H9 (cell line): ENCODE measurements at regions not wholly inside any gene's neighbourhood (a gene's known extent, or its start where the extent isn't known, plus 50 kb on each side); places are given as distances from the start of the nearest gene placed in this dataset.

Experiments
- DNase-seq: peaks from one replicate; pipeline ENCODE4 v3.0.0-alpha.2; 2017
- H2AFZ ChIP-seq: one replicate; pipeline ENCODE4 v1.6.1; 2013; ENCODE audit warnings: mild to moderate bottlenecking, low read length, control low read depth, moderate library complexity
- H2AK5ac ChIP-seq: 2 replicates; pipeline ENCODE4 v1.6.1; 2013; ENCODE audit warnings: low read length, control low read depth, mixed read lengths; ENCODE audit not compliant: insufficient read length
- H2BK120ac ChIP-seq: one replicate; pipeline ENCODE4 v1.6.1; 2013; ENCODE audit warnings: low read depth, mild to moderate bottlenecking, low read length, control low read depth, inconsistent platforms; ENCODE audit not compliant: poor library complexity, severe bottlenecking
- H2BK12ac ChIP-seq: 2 replicates; pipeline ENCODE4 v1.6.1; 2013; ENCODE audit warnings: low read length, control low read depth, mixed read lengths, low read depth; ENCODE audit not compliant: insufficient read length
- H2BK15ac ChIP-seq: 2 replicates; pipeline ENCODE4 v1.6.1; 2013; ENCODE audit warnings: low read depth, low read length, control low read depth
- H2BK20ac ChIP-seq: one replicate; pipeline ENCODE4 v1.6.1; 2013; ENCODE audit warnings: low read depth, mild to moderate bottlenecking, low read length, control low read depth, inconsistent platforms; ENCODE audit not compliant: poor library complexity, severe bottlenecking
- H2BK5ac ChIP-seq: 2 replicates; pipeline ENCODE4 v1.6.1; 2013; ENCODE audit warnings: low read length, control low read depth, mixed read lengths; ENCODE audit not compliant: insufficient read length
- H3K14ac ChIP-seq: 2 replicates; pipeline ENCODE4 v1.6.1; 2013; ENCODE audit warnings: low read length, control low read depth; ENCODE audit not compliant: insufficient read depth
- H3K18ac ChIP-seq: 2 replicates; pipeline ENCODE4 v1.6.1; 2013; ENCODE audit warnings: low read depth, mild to moderate bottlenecking, mixed read lengths, low read length, control low read depth; ENCODE audit not compliant: insufficient read length
- H3K23ac ChIP-seq: 2 replicates; pipeline ENCODE4 v1.6.1; 2013; ENCODE audit warnings: low read length, control low read depth, mixed read lengths, low read depth; ENCODE audit not compliant: insufficient read length
- H3K23me2 ChIP-seq: 2 replicates; pipeline ENCODE4 v1.6.1; 2013; ENCODE audit warnings: low read depth, mild to moderate bottlenecking, mixed read lengths, low read length, control low read depth; ENCODE audit not compliant: insufficient read length, poor library complexity, severe bottlenecking
- H3K27ac ChIP-seq: 2 replicates; pipeline ENCODE4 v1.5.1; 2013; ENCODE audit warnings: low read length, control low read depth, mixed read lengths, low read depth; ENCODE audit not compliant: insufficient read length
- H3K27me3 ChIP-seq: 2 replicates; pipeline ENCODE4 v1.6.1; 2013; ENCODE audit warnings: low read length, control low read depth, inconsistent platforms; ENCODE audit not compliant: insufficient read depth
- H3K4ac ChIP-seq: 2 replicates; pipeline ENCODE4 v1.6.1; 2013; ENCODE audit warnings: low read depth, mild to moderate bottlenecking, control low read depth, inconsistent platforms, low read length, moderate library complexity
- H3K4me1 ChIP-seq: 2 replicates; pipeline ENCODE4 v1.6.1; 2013; ENCODE audit warnings: low read length, control low read depth, inconsistent platforms; ENCODE audit not compliant: insufficient read depth
- H3K4me2 ChIP-seq: 2 replicates; pipeline ENCODE4 v1.6.1; 2013; ENCODE audit warnings: low read length, control low read depth, mixed read lengths; ENCODE audit not compliant: insufficient read length, insufficient read depth
- H3K56ac ChIP-seq: 2 replicates; pipeline ENCODE4 v1.6.1; 2013; ENCODE audit warnings: low read depth, mild to moderate bottlenecking, mixed read lengths, low read length, control low read depth; ENCODE audit not compliant: insufficient read length
- H3K79me1 ChIP-seq: 2 replicates; pipeline ENCODE4 v1.6.1; 2013; ENCODE audit warnings: low read depth, mild to moderate bottlenecking, moderate library complexity, low read length, control low read depth, inconsistent platforms; ENCODE audit not compliant: insufficient read depth, poor library complexity, severe bottlenecking
- H3K79me2 ChIP-seq: 2 replicates; pipeline ENCODE4 v1.6.1; 2013; ENCODE audit warnings: low read length, control low read depth, inconsistent platforms; ENCODE audit not compliant: insufficient read depth
- H3K9ac ChIP-seq: 2 replicates; pipeline ENCODE4 v1.6.1; 2013; ENCODE audit warnings: low read length, control low read depth, mixed read lengths; ENCODE audit not compliant: insufficient read length; ENCODE audit errors: extremely low read depth
- H3K9me3 ChIP-seq: one replicate; pipeline ENCODE4 v1.6.1; 2013; ENCODE audit warnings: low read depth, low read length, inconsistent platforms; ENCODE audit not compliant: control insufficient read depth
- H3T11ph ChIP-seq: one replicate; pipeline ENCODE4 v1.6.1; 2013; ENCODE audit warnings: mild to moderate bottlenecking, low read length, control low read depth, inconsistent platforms
- H4K20me1 ChIP-seq: one replicate; pipeline ENCODE4 v1.6.1; 2013; ENCODE audit not compliant: control insufficient read depth, insufficient read length, insufficient read depth
- H4K5ac ChIP-seq: 2 replicates; pipeline ENCODE4 v1.6.1; 2013; ENCODE audit warnings: low read depth, mild to moderate bottlenecking, mixed read lengths, low read length, control low read depth; ENCODE audit not compliant: insufficient read length
- H4K8ac ChIP-seq: replicated peaks from 2 replicates; pipeline ENCODE4 v1.6.1; 2013; ENCODE audit warnings: low read length, control low read depth, mixed read lengths, low read depth; ENCODE audit not compliant: insufficient read length
- H4K91ac ChIP-seq: 2 replicates; pipeline ENCODE4 v1.6.1; 2013; ENCODE audit warnings: low read depth, mild to moderate bottlenecking, moderate library complexity, mixed read lengths, low read length, control low read depth; ENCODE audit not compliant: insufficient read length
- H3K27ac Mint-ChIP-seq, 3 experiments: 2 replicates in 2 of 3; 3 replicates in 1 of 3; pipeline ENCODE4 v1.8.0; 2020 to 2021; ENCODE audit warnings: mixed read lengths in 3 of 3, mild to moderate bottlenecking in 1 of 3, moderate library complexity in 1 of 3
- H3K27me3 Mint-ChIP-seq: 2 replicates; pipeline ENCODE4 v1.8.0; 2021; ENCODE audit warnings: low read depth, mild to moderate bottlenecking, moderate library complexity, mixed read lengths
- H3K36me3 Mint-ChIP-seq, 3 experiments: 2 replicates in 2 of 3; 3 replicates in 1 of 3; pipeline ENCODE4 v1.8.0; 2020 to 2021; ENCODE audit warnings: low read depth in 3 of 3, mixed read lengths in 3 of 3; ENCODE audit not compliant: insufficient read depth in 1 of 3
- H3K4me1 Mint-ChIP-seq, 2 experiments: 2 replicates each; pipeline ENCODE4 v1.8.0; 2020; ENCODE audit warnings: mixed read lengths in 2 of 2
- H3K4me3 Mint-ChIP-seq, 2 experiments: 2 replicates in 1 of 2; 3 replicates in 1 of 2; pipeline ENCODE4 v1.8.0; 2020 to 2021; ENCODE audit warnings: mild to moderate bottlenecking in 2 of 2, mixed read lengths in 2 of 2, moderate library complexity in 1 of 2
- H3K9me3 Mint-ChIP-seq, 2 experiments: 2 replicates in 1 of 2; 3 replicates in 1 of 2; pipeline ENCODE4 v1.8.0; 2020; ENCODE audit warnings: mild to moderate bottlenecking in 2 of 2, mixed read lengths in 2 of 2, moderate library complexity in 1 of 2
- TF ChIP-seq, protein P1 (sequence below): fragments of 200-600 bp; sonication (generic); conservative IDR thresholded peaks from 3 replicates; pipeline ENCODE4 v1.8.0; 2021; ENCODE audit warnings: antibody characterized with exemption, mild to moderate bottlenecking

DNA sequence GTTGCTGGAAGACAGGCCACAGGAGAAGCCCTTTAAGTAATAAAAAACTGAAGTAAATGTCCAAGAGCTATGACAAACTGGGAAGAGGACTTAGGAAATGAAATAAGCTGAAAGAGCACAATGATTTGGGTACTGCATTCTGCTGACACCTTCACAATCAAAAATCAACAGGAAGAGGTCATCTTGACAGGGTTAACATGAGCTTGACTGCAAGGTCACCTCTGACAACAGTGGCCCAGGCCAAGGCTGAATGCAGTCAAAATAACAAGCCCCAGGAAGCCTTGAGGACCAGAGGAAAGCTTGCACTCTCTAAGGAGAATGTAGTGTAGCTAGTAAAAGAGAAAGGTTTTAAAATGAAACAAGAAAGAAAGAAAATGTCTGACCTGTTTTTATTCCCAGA lies 179.3 kb downstream of the SEC16B start:
- no peak overlapping the region for H3K27ac ChIP-seq
- H3K23me2 ChIP-seq = no peaks in the 10 kb centered on the region
- H3K4me1 ChIP-seq = peaks cover 10% of the 10 kb centered on the region
- H2BK15ac ChIP-seq = no peak overlapping the region
- H3K79me2 ChIP-seq = no peaks in the 10 kb centered on the region
- H2AK5ac ChIP-seq = no peak overlapping the region
- no peak overlapping the region for H4K5ac ChIP-seq
- H2AFZ ChIP-seq = no peak overlapping the region
- no peak overlapping the region for H2BK5ac ChIP-seq
- Mint-ChIP-seq H3K4me3 (no peak overlapping the region; a peak in 1 of 5 replicates), H3K27me3 (peaks cover 6% of the 10 kb centered on the region), H3K9me3 (peaks cover 8 to 11% of the 10 kb centered on the region in 2 experiments), H3K27ac (no peak overlapping the region), H3K4me1 (peaks cover 24 to 25% of the 10 kb centered on the region in 2 experiments), H3K36me3 (peaks cover 4 to 7% (median 6%) of the 10 kb centered on the region in 3 experiments; a peak in 4 of 7 replicates)
- TF ChIP-seq, protein P1, sequence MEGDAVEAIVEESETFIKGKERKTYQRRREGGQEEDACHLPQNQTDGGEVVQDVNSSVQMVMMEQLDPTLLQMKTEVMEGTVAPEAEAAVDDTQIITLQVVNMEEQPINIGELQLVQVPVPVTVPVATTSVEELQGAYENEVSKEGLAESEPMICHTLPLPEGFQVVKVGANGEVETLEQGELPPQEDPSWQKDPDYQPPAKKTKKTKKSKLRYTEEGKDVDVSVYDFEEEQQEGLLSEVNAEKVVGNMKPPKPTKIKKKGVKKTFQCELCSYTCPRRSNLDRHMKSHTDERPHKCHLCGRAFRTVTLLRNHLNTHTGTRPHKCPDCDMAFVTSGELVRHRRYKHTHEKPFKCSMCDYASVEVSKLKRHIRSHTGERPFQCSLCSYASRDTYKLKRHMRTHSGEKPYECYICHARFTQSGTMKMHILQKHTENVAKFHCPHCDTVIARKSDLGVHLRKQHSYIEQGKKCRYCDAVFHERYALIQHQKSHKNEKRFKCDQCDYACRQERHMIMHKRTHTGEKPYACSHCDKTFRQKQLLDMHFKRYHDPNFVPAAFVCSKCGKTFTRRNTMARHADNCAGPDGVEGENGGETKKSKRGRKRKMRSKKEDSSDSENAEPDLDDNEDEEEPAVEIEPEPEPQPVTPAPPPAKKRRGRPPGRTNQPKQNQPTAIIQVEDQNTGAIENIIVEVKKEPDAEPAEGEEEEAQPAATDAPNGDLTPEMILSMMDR = no peak
- no peak overlapping the region for H2BK12ac ChIP-seq
- H2BK120ac ChIP-seq = no peak overlapping the region
- H3K18ac ChIP-seq = no peak overlapping the region
- no peak overlapping the region for H3K56ac ChIP-seq
- no peak overlapping the region for H4K91ac ChIP-seq
- no peak overlapping the region for H3K4me2 ChIP-seq
- no peak overlapping the region for H3T11ph ChIP-seq
- no peaks in the 10 kb centered on the region for H4K20me1 ChIP-seq
- no peaks in the 10 kb centered on the region for H3K9me3 ChIP-seq
- no peak overlapping the region for H3K4ac ChIP-seq
- no peaks in the 10 kb centered on the region for H3K27me3 ChIP-seq
- no peak overlapping the region for H3K14ac ChIP-seq
- H2BK20ac ChIP-seq = no peak overlapping the region
- H3K9ac ChIP-seq = no peak overlapping the region
- H3K23ac ChIP-seq = no peak overlapping the region
- no peaks in the 10 kb centered on the region for H3K79me1 ChIP-seq
- no peak overlapping the region for H4K8ac ChIP-seq
- DNase-seq = no peak
